IPS-20b (cell line): ENCODE measurements at regions not wholly inside any gene's neighbourhood (a gene's known extent, or its start where the extent isn't known, plus 50 kb on each side); places are given as distances from the start of the nearest gene placed in this dataset.

ENCODE experiments used
- H3K27ac ChIP-seq: one replicate; pipeline ENCODE4 v1.5.1; 2013; ENCODE audit warnings: low read length
- H3K27me3 ChIP-seq: 2 replicates; pipeline ENCODE4 v1.6.1; 2013; ENCODE audit warnings: mild to moderate bottlenecking, low read length, inconsistent platforms; ENCODE audit not compliant: insufficient read depth
- H3K36me3 ChIP-seq: 2 replicates; pipeline ENCODE4 v1.6.1; 2013; ENCODE audit warnings: low read depth, mild to moderate bottlenecking, inconsistent platforms, low read length, moderate library complexity; ENCODE audit not compliant: insufficient read depth
- H3K4me1 ChIP-seq: 2 replicates; pipeline ENCODE4 v1.6.1; 2013; ENCODE audit warnings: mild to moderate bottlenecking, control low read depth, inconsistent platforms, low read length, moderate library complexity; ENCODE audit not compliant: insufficient read depth
- H3K4me3 ChIP-seq: 2 replicates; pipeline ENCODE4 v1.5.1; 2013; ENCODE audit warnings: mild to moderate bottlenecking, low read length, inconsistent platforms
- H3K9ac ChIP-seq: 2 replicates; pipeline ENCODE4 v1.6.1; 2013; ENCODE audit warnings: low read depth, mild to moderate bottlenecking, inconsistent platforms, low read length, moderate library complexity
- H3K9me3 ChIP-seq: 2 replicates; pipeline ENCODE4 v1.6.1; 2013; ENCODE audit warnings: mild to moderate bottlenecking, low read depth, low read length, inconsistent platforms; ENCODE audit not compliant: insufficient read depth

DNA sequence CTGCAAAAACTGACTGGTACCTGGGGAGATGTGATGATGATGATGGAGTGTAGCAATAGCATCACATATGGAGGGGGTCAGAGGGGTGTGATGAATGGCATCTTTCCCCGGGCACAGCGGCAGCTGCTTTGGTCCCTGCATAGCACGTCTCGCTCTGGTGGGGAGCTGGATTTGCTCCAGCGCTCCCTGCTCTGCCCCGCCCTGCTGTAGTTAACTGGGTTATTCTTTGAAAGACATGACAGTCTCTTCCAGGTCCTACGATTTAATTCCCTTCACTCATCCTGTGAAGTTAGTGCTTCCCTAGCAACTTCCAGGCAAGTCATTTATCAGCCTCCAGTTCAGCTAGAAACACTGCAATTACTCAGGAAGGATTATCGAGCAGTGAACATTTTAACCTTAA lies 463.1 kb downstream of the TSN start:
- no peak overlapping the region for H3K9ac ChIP-seq
- H3K4me1 ChIP-seq = no peaks in the 10 kb centered on the region
- no peaks in the 10 kb centered on the region for H3K9me3 ChIP-seq
- H3K36me3 ChIP-seq = no peaks in the 10 kb centered on the region
- H3K27ac ChIP-seq = no peak overlapping the region
- H3K27me3 ChIP-seq = no peaks in the 10 kb centered on the region
- H3K4me3 ChIP-seq = no peak overlapping the region

DNA sequence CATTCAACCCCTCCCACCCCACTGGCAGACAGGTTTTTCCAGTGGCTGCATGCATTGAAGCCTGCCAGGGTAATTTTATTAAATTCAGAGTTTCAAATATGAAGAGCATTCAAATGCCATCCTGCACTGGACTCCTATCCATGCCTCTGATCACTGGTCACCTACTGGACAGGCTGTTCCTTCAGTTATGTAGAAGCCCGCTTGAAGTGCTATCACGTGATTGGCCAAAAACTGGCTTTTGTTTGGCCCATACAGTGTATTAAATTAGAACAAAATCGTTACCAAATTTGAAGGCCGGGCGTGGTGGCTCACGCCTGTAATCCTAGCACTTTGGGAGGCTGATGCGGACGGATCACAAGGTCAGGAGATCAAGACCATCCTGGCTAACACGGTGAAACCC lies 464.1 kb downstream of the TSN start:
- Histone ChIP-seq H3K4me1 (no peaks in the 10 kb centered on the region), H3K27me3 (no peaks in the 10 kb centered on the region), H3K36me3 (no peaks in the 10 kb centered on the region), H3K27ac (no peak overlapping the region), H3K9me3 (no peaks in the 10 kb centered on the region), H3K9ac (no peak overlapping the region), H3K4me3 (no peak overlapping the region)

DNA sequence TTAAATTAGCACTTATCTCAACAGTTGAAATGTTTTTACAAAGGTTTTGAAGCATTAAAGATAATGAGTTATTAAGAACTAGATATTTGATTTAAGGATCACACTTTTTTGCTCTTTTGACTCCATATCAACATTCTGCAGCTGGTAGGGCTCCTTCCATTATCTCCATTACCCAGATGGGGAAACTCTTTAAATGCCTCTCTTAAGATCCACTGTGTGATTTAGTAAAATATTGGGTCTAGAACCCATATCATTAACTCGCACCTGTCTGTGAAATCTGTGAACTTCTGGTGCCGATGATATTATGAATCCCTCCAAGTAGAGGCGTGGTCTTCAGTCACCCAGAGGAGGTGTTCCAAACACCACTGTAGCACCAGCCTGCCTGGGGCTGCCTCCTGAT lies 466.2 kb downstream of the TSN start:
- Histone ChIP-seq H3K4me3 (no peak overlapping the region), H3K36me3 (no peaks in the 10 kb centered on the region), H3K9me3 (no peaks in the 10 kb centered on the region), H3K27me3 (no peaks in the 10 kb centered on the region), H3K4me1 (no peaks in the 10 kb centered on the region), H3K9ac (no peak overlapping the region), H3K27ac (no peak overlapping the region)

DNA sequence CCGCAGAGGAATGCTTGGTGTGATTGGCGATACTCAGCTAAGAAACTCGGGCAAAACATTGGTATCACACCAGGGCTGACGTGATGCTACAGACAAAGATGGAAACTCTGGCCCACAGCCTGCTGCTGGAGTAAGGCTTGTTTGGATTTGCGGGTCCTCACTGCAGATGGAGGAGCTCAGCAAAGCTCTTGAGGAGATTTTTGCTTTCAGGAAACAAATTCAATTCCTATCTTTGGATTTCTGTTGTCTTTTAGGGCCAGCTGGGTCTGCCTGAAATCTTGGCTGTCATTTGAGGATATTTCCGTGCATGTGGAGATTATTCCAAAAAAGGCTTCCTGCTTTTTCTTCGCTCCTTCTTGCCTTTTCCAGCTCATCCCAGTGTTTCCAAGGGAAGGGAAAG lies 475.8 kb downstream of the TSN start:
- no peak overlapping the region for H3K27ac ChIP-seq
- no peaks in the 10 kb centered on the region for H3K9me3 ChIP-seq

GRCh38 chr2:122233372-122233771 lies 477.9 kb downstream of the TSN start:
- Histone ChIP-seq H3K27me3 (no peaks in the 10 kb centered on the region), H3K9me3 (no peaks in the 10 kb centered on the region), H3K27ac (no peak overlapping the region), H3K4me1 (no peaks in the 10 kb centered on the region), H3K36me3 (no peaks in the 10 kb centered on the region), H3K4me3 (no peak overlapping the region), H3K9ac (no peak overlapping the region)

More for the DNA sequence above, 475.8 kb downstream of the TSN start:
- H3K27me3 ChIP-seq = no peaks in the 10 kb centered on the region
- no peak overlapping the region for H3K4me3 ChIP-seq
- no peaks in the 10 kb centered on the region for H3K36me3 ChIP-seq
- no peak overlapping the region for H3K9ac ChIP-seq
- no peaks in the 10 kb centered on the region for H3K4me1 ChIP-seq

DNA sequence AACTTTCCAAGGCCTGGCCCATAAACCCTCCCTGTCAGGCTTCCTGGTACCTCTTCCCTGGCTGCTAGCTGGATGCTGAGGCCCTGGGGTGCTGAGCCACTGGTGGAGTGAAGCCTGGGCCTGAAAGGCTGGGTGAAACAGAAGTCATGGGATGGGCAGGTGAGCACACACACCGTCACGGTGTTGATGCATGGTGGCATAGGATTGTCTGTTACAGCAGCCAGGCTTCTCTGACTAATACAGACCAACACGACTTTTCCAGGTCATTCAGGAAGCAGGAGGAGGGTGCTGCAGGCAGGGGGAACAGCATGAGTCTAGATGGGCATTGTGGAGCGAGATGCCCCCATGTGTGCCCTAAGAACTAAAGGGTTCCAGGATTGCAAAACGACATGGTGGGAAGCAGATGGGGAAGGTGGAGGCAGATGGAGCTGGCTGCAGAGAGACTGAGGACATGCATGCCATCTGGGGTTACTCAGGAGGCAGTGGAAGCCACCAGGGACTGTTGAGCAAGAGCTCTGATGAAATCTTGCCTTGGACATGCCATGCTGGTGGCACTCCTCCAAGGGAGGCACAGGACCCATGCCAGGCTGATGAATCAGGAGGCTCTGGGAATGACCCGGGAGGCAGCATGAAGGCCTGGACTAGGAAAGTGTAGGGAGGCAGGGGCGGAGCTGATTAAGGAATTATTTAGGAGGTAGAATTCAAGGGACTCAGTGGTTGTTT lies 480.9 kb downstream of the TSN start:
- Histone ChIP-seq H3K9ac (no peak overlapping the region), H3K27ac (no peak overlapping the region), H3K4me3 (no peak overlapping the region), H3K9me3 (no peaks in the 10 kb centered on the region), H3K36me3 (no peaks in the 10 kb centered on the region), H3K4me1 (no peaks in the 10 kb centered on the region), H3K27me3 (no peaks in the 10 kb centered on the region)

DNA sequence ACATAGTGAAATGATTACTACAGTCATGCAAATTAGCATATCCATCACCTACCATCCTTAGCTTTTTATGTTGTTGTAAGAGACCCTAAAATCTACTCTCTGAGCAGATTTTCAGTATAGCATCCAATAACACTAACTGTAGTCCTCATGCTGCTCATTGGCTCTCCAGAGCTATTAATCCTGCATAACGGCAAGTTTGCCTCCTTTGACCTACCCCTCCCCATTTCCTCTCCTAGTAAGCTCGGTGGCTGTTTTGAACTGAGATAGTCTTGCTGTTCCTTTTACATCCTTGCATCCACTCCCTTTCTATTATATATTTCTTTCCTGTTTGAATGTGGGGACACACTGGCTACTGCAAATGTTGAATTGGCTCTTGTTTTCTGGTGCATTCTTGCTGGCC lies 481.5 kb downstream of the TSN start:
- Histone ChIP-seq H3K9me3 (no peaks in the 10 kb centered on the region), H3K9ac (no peak overlapping the region), H3K4me1 (no peaks in the 10 kb centered on the region), H3K36me3 (no peaks in the 10 kb centered on the region), H3K27me3 (no peaks in the 10 kb centered on the region), H3K27ac (no peak overlapping the region), H3K4me3 (no peak overlapping the region)

DNA sequence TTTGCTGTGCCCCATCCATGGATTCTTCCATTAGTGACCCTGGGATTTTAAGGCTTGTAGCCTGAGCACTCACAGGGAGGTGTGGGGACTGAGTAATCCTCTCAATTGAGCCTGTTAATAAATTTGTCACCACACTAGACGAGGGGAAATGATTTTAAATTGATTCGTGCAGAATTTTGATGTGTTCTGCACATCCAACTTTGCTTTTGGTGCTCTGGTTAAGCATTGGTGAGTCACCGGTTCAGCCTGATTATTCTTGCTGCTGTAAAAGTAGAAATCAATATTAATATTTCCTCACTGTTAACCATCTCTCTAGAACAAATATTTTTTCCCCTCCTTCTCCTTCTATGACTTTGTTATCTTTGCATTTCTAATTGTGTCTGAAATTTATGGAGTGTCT lies 482.0 kb downstream of the TSN start:
- Histone ChIP-seq H3K4me1 (no peaks in the 10 kb centered on the region), H3K9me3 (no peaks in the 10 kb centered on the region), H3K27ac (no peak overlapping the region), H3K9ac (no peak overlapping the region), H3K27me3 (no peaks in the 10 kb centered on the region), H3K36me3 (no peaks in the 10 kb centered on the region), H3K4me3 (no peak overlapping the region)

- H3K9me3 ChIP-seq = no peaks in the 10 kb centered on the region
- no peak overlapping the region for H3K27ac ChIP-seq
- H3K9ac ChIP-seq = no peak overlapping the region
- H3K4me1 ChIP-seq = no peaks in the 10 kb centered on the region
- H3K36me3 ChIP-seq = no peaks in the 10 kb centered on the region
- no peak overlapping the region for H3K4me3 ChIP-seq
- no peaks in the 10 kb centered on the region for H3K27me3 ChIP-seq
Observed at GRCh38 chr2:122238006-122238559, 482.6 kb downstream of the TSN start.

GRCh38 chr2:122239440-122239839 lies 484.0 kb downstream of the TSN start:
- H3K9me3 ChIP-seq = no peaks in the 10 kb centered on the region
- H3K27ac ChIP-seq = no peak overlapping the region
- H3K4me3 ChIP-seq = no peak overlapping the region
- H3K9ac ChIP-seq = no peak overlapping the region
- no peaks in the 10 kb centered on the region for H3K36me3 ChIP-seq
- H3K27me3 ChIP-seq = no peaks in the 10 kb centered on the region
- H3K4me1 ChIP-seq = no peaks in the 10 kb centered on the region

DNA sequence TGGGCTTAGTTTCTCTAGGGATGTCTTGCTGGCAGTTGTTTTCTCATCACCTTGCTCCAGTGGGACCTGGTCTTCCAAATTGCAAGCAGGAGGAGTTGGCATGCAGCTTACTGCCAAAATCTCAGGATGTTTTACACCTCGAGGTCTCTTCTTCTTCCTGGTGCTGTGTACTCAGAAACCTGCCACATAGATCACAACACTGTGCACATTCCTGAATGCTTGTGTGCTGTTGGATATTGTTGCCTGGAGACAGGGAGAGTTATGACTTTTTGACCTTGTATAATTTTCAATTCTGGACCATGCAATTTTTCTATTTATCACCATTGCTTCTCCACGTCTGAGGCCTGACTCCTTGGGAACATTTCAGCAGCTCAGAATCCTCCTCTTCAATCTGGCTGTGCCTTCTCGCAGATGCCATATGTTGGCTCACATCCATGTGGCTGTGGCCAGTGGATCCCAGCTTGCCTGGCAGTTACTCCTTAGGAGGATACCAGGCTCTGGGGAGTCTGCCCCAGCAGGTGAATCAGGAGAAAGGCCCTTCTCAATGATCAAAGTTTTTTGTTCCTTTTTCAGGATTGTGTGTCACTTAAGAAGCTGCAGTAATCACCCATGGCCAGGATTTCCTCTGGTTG lies 489.3 kb downstream of the TSN start:
- H3K9ac ChIP-seq = no peak overlapping the region

GRCh38 chr2:122249673-122250072 lies 494.2 kb downstream of the TSN start:
- H3K4me3 ChIP-seq = no peak overlapping the region
- H3K9me3 ChIP-seq = no peaks in the 10 kb centered on the region
- no peaks in the 10 kb centered on the region for H3K4me1 ChIP-seq
- no peaks in the 10 kb centered on the region for H3K27me3 ChIP-seq
- H3K36me3 ChIP-seq = no peaks in the 10 kb centered on the region
- no peak overlapping the region for H3K9ac ChIP-seq
- no peak overlapping the region for H3K27ac ChIP-seq

More for the DNA sequence above, 489.3 kb downstream of the TSN start:
- H3K27me3 ChIP-seq = no peaks in the 10 kb centered on the region
- no peaks in the 10 kb centered on the region for H3K9me3 ChIP-seq
- no peak overlapping the region for H3K4me3 ChIP-seq
- no peak overlapping the region for H3K27ac ChIP-seq
- no peaks in the 10 kb centered on the region for H3K4me1 ChIP-seq
- no peaks in the 10 kb centered on the region for H3K36me3 ChIP-seq
